OCI-LY7 (cell line): ENCODE measurements at regions not wholly inside any gene's neighbourhood (a gene's known extent, or its start where the extent isn't known, plus 50 kb on each side); places are given as distances from the start of the nearest gene placed in this dataset.

Source experiments
- BruUV-seq: library from RNA; stranded (reverse); fragments of 400-500 nt; replicated peaks from 2 replicates; lab custom pipeline; 2021; lab: Mats Ljungman, UMichigan
- CTCF ChIA-PET: fragments of 300-600 bp; sonication (Branson Sonifier 250); formaldehyde crosslinking; loops from one replicate; lab custom pipeline; 2022; ENCODE audit warnings: antibody characterized with exemption; ENCODE audit not compliant: unreplicated experiment; lab: Charles Lee
- POLR2A ChIA-PET: fragments of 300-600 bp; sonication (Branson Sonifier 250); formaldehyde crosslinking; loops from one replicate; lab custom pipeline; 2022; ENCODE audit warnings: antibody characterized with exemption; lab: Charles Lee
- DNase-seq: peaks from one replicate; pipeline ENCODE4 v3.0.0-alpha.2; 2015; ENCODE audit warnings: low spot score
- H2AFZ ChIP-seq: fragments of 200-600 bp; sonication (generic), shearing (Covaris generic); 2 replicates; pipeline ENCODE4 v1.6.1; 2014; ENCODE audit warnings: mild to moderate bottlenecking, antibody characterized with exemption, low read length, moderate library complexity
- H3K27ac ChIP-seq: fragments of 200-600 bp; sonication (generic); 2 replicates; pipeline ENCODE4 v1.5.1; 2014; ENCODE audit warnings: mixed run types, low read depth, mild to moderate bottlenecking, moderate library complexity, low read length, inconsistent platforms; ENCODE audit not compliant: poor library complexity, severe bottlenecking
- H3K36me3 ChIP-seq: fragments of 200-600 bp; sonication (generic); 2 replicates; pipeline ENCODE4 v1.6.1; 2014; ENCODE audit warnings: mild to moderate bottlenecking, antibody characterized with exemption, low read length, moderate library complexity, mixed read lengths; ENCODE audit not compliant: insufficient read depth
- H3K4me1 ChIP-seq: fragments of 200-600 bp; sonication (generic); 2 replicates; pipeline ENCODE4 v1.5.1; 2014; ENCODE audit warnings: mild to moderate bottlenecking, low read length; ENCODE audit not compliant: insufficient read depth, poor library complexity, severe bottlenecking
- H3K4me2 ChIP-seq: fragments of 200-600 bp; sonication (generic); 2 replicates; pipeline ENCODE4 v1.6.1; 2014; ENCODE audit warnings: mild to moderate bottlenecking, low read length
- H3K4me3 ChIP-seq: fragments of 200-600 bp; sonication (generic); 2 replicates; pipeline ENCODE4 v1.5.1; 2014; ENCODE audit warnings: mild to moderate bottlenecking, low read depth, low read length; ENCODE audit not compliant: poor library complexity, severe bottlenecking
- H3K79me2 ChIP-seq: fragments of 200-600 bp; sonication (generic); 2 replicates; pipeline ENCODE4 v1.6.1; 2016; ENCODE audit warnings: low read depth, mild to moderate bottlenecking, low read length, moderate library complexity, mixed read lengths; ENCODE audit not compliant: insufficient read depth
- H3K9me2 ChIP-seq: fragments of 200-600 bp; sonication (generic); 2 replicates; pipeline ENCODE4 v1.6.1; 2016; ENCODE audit warnings: mild to moderate bottlenecking, low read length, mixed read lengths; ENCODE audit not compliant: insufficient read depth
- H3K9me3 ChIP-seq: fragments of 200-600 bp; sonication (generic); 2 replicates; pipeline ENCODE4 v1.6.1; 2014; ENCODE audit warnings: mild to moderate bottlenecking, mixed run types, low read length, mixed read lengths
- H4K20me1 ChIP-seq: fragments of 200-600 bp; sonication (generic); 2 replicates; pipeline ENCODE4 v1.6.1; 2014; ENCODE audit warnings: mild to moderate bottlenecking, antibody characterized with exemption, low read length, moderate library complexity, mixed read lengths; ENCODE audit not compliant: insufficient read depth
- EZH2phosphoT487 ChIP-seq: fragments of 200-600 bp; sonication (generic); IDR thresholded peaks from 2 replicates; pipeline ENCODE4 v1.6.1; 2018; ENCODE audit warnings: low read depth, borderline replicate concordance, mild to moderate bottlenecking, mixed run types, antibody characterized with exemption, low read length, moderate library complexity, mixed read lengths
- intact Hi-C: fragments of 100-400 bp; cut with micrococcal nuclease; formaldehyde crosslinking; loops from one replicate; pipeline ENCODE4 v1.10.0; 2022; ENCODE audit not compliant: unreplicated experiment
- TF ChIP-seq, protein P1 (sequence below): fragments of 200-600 bp; sonication (generic); conservative IDR thresholded peaks from 2 replicates; pipeline ENCODE4 v1.5.1; 2014; ENCODE audit warnings: mild to moderate bottlenecking, antibody characterized with exemption, low read length, moderate library complexity, mixed read lengths

- no peak for TF ChIP-seq EZH2phosphoT487
- TF ChIP-seq, protein P1, sequence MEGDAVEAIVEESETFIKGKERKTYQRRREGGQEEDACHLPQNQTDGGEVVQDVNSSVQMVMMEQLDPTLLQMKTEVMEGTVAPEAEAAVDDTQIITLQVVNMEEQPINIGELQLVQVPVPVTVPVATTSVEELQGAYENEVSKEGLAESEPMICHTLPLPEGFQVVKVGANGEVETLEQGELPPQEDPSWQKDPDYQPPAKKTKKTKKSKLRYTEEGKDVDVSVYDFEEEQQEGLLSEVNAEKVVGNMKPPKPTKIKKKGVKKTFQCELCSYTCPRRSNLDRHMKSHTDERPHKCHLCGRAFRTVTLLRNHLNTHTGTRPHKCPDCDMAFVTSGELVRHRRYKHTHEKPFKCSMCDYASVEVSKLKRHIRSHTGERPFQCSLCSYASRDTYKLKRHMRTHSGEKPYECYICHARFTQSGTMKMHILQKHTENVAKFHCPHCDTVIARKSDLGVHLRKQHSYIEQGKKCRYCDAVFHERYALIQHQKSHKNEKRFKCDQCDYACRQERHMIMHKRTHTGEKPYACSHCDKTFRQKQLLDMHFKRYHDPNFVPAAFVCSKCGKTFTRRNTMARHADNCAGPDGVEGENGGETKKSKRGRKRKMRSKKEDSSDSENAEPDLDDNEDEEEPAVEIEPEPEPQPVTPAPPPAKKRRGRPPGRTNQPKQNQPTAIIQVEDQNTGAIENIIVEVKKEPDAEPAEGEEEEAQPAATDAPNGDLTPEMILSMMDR, result no peak
Measured at GRCh38 chr15:85867250-85867649, 72.5 kb upstream of the KLHL25 start.

GRCh38 chr15:85869124-85869523 is 74.4 kb upstream of the KLHL25 start:
- CTCF ChIA-PET, result no interaction called here
- no TSS peak for BruUV-seq
- no peak overlapping the region for H3K4me3 ChIP-seq

More at GRCh38 chr15:85867250-85867649, 72.5 kb upstream of the KLHL25 start:
- ChIA-PET CTCF (no interaction called here), POLR2A (no interaction called here)
- H3K36me3 ChIP-seq, result no peaks in the 10 kb centered on the region
- BruUV-seq, result no TSS peak
- no peaks in the 10 kb centered on the region for H3K4me1 ChIP-seq
- H3K79me2 ChIP-seq, result no peaks in the 10 kb centered on the region
- intact Hi-C loops, result loop anchor here (10.0 kb wide), 1 partner anchor 308 kb away; no protein-coding TSS in a partner anchor
- no peak overlapping the region for H3K27ac ChIP-seq
- DNase-seq, result no peak
- H3K4me2 ChIP-seq, result no peak overlapping the region
- no peak overlapping the region for H3K4me3 ChIP-seq
- H4K20me1 ChIP-seq, result no peaks in the 10 kb centered on the region
- H3K9me3 ChIP-seq, result no peaks in the 10 kb centered on the region
- H2AFZ ChIP-seq, result no peak overlapping the region
- H3K9me2 ChIP-seq, result no peaks in the 10 kb centered on the region

More at GRCh38 chr15:85869124-85869523, 74.4 kb upstream of the KLHL25 start:
- Histone ChIP-seq H3K36me3 (no peaks in the 10 kb centered on the region), H3K79me2 (no peaks in the 10 kb centered on the region), H3K9me3 (no peaks in the 10 kb centered on the region), H3K4me2 (no peak overlapping the region), H3K4me1 (no peaks in the 10 kb centered on the region), H3K9me2 (no peaks in the 10 kb centered on the region), H4K20me1 (no peaks in the 10 kb centered on the region), H3K27ac (no peak overlapping the region), H2AFZ (no peak overlapping the region)
- intact Hi-C loops, result loop anchor here (10.0 kb wide), 1 partner anchor 306 kb away; no protein-coding TSS in a partner anchor
- no peak for TF ChIP-seq EZH2phosphoT487
- TF ChIP-seq, protein P1, result no peak
- DNase-seq, result no peak
- POLR2A ChIA-PET, result interaction anchor here (1.5 kb wide), 1 partner anchor 9 kb away, joined by 3 read pairs; no protein-coding TSS in a partner anchor
